Mesothelial cell of epicardium (in vitro differentiated cells): ENCODE measurements at regions not wholly inside any gene's neighbourhood (a gene's known extent, or its start where the extent isn't known, plus 50 kb on each side); places are given as distances from the start of the nearest gene placed in this dataset.

ENCODE experiments used
- DNase-seq, 2 experiments: peaks; one replicate each; pipeline ENCODE4 v3.0.0; 2021; ENCODE audit warnings: low spot score in 2 of 2; ENCODE audit not compliant: unreplicated experiment in 2 of 2
- H3K27ac Mint-ChIP-seq: 2 replicates; pipeline ENCODE4 v1.8.0; 2021; ENCODE audit warnings: mixed read lengths
- H3K27me3 Mint-ChIP-seq: 2 replicates; pipeline ENCODE4 v1.8.0; 2021; ENCODE audit warnings: low read depth, mixed read lengths
- H3K36me3 Mint-ChIP-seq: 2 replicates; pipeline ENCODE4 v1.8.0; 2021; ENCODE audit warnings: mixed read lengths
- H3K4me1 Mint-ChIP-seq: 2 replicates; pipeline ENCODE4 v1.8.0; 2021; ENCODE audit warnings: mixed read lengths
- H3K4me3 Mint-ChIP-seq: 2 replicates; pipeline ENCODE4 v1.8.0; 2021; ENCODE audit warnings: mild to moderate bottlenecking, moderate library complexity, mixed read lengths
- H3K9me3 Mint-ChIP-seq: 2 replicates; pipeline ENCODE4 v1.8.0; 2021; ENCODE audit warnings: mixed read lengths
- TF ChIP-seq, protein P1 (sequence below): fragments of 200-600 bp; sonication (generic); IDR thresholded peaks from one replicate; pipeline ENCODE4 v1.5.0; 2021; ENCODE audit warnings: antibody characterized with exemption; ENCODE audit not compliant: unreplicated experiment

GRCh38 chr5:12242950-12243888, 339.0 kb upstream of the CTNND2 start:
- H3K27ac Mint-ChIP-seq = no peak overlapping the region
- no peaks in the 10 kb centered on the region for H3K27me3 Mint-ChIP-seq
- no peak for DNase-seq
- H3K4me3 Mint-ChIP-seq = no peak overlapping the region
- H3K4me1 Mint-ChIP-seq = peaks cover 2% of the 10 kb centered on the region
- TF ChIP-seq, protein P1, sequence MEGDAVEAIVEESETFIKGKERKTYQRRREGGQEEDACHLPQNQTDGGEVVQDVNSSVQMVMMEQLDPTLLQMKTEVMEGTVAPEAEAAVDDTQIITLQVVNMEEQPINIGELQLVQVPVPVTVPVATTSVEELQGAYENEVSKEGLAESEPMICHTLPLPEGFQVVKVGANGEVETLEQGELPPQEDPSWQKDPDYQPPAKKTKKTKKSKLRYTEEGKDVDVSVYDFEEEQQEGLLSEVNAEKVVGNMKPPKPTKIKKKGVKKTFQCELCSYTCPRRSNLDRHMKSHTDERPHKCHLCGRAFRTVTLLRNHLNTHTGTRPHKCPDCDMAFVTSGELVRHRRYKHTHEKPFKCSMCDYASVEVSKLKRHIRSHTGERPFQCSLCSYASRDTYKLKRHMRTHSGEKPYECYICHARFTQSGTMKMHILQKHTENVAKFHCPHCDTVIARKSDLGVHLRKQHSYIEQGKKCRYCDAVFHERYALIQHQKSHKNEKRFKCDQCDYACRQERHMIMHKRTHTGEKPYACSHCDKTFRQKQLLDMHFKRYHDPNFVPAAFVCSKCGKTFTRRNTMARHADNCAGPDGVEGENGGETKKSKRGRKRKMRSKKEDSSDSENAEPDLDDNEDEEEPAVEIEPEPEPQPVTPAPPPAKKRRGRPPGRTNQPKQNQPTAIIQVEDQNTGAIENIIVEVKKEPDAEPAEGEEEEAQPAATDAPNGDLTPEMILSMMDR = no peak
- no peaks in the 10 kb centered on the region for H3K36me3 Mint-ChIP-seq
- H3K9me3 Mint-ChIP-seq = no peaks in the 10 kb centered on the region

- H3K27me3 Mint-ChIP-seq = no peaks in the 10 kb centered on the region
- peaks cover 9% of the 10 kb centered on the region for H3K9me3 Mint-ChIP-seq
- no peak for DNase-seq
- TF ChIP-seq, protein P1 = no peak
- peak overlapping the region; percentile 43 for H3K27ac Mint-ChIP-seq
- H3K4me3 Mint-ChIP-seq = no peak overlapping the region
- no peaks in the 10 kb centered on the region for H3K36me3 Mint-ChIP-seq
- peaks cover 11% of the 10 kb centered on the region for H3K4me1 Mint-ChIP-seq
These were observed 333.8 kb upstream of the CTNND2 start for GRCh38 chr5:12237837-12238575.

DNA sequence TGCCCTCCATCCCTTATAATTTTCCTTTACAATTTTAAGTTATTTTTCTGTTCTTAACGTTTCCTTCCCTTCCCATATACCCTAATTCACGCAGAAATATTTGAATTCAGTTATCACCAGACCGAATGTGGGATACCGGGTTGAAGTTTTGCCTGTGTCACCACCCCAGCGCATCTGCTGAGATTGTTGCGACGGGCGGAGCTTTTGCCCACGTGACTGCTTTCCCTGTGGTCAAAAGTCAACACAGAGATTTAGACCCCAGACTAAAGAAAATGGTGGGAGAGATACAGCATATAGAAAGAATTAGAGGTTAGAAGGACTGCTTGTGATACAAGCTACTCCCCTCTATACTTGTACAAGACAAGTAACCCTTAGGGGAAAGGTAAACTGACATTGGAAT, 326.4 kb upstream of the CTNND2 start:
- H3K27me3 Mint-ChIP-seq = no peaks in the 10 kb centered on the region
- TF ChIP-seq, protein P1 = no peak
- peaks cover 9% of the 10 kb centered on the region for H3K9me3 Mint-ChIP-seq
- peaks cover 1% of the 10 kb centered on the region for H3K4me1 Mint-ChIP-seq
- no peak overlapping the region for H3K27ac Mint-ChIP-seq
- H3K36me3 Mint-ChIP-seq = no peaks in the 10 kb centered on the region
- DNase-seq = no peak
- H3K4me3 Mint-ChIP-seq = no peak overlapping the region

DNA sequence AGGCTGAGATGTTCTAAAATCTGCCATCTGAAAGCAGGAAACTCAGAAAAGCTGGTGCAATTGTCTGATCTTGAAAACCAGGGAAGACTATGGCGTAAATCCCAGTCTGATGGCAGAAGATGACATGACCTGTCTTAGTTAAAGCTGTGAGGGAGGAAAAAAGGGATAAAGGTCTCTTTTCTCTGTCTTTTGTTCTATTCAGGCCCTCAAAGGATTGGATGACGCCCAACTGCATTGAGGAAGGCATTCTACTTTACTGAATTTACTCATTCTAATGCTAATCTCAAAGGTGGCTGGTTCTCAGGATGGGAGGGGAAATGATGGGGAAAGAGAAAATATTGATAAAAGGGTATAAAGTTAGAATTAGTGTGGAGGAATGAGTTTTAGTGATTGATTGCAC, 312.8 kb upstream of the CTNND2 start:
- no peak for DNase-seq
- Mint-ChIP-seq H3K4me3 (no peak overlapping the region), H3K36me3 (no peaks in the 10 kb centered on the region), H3K27me3 (no peaks in the 10 kb centered on the region), H3K9me3 (peaks cover 30% of the 10 kb centered on the region), H3K4me1 (no peaks in the 10 kb centered on the region), H3K27ac (no peak overlapping the region)
- TF ChIP-seq, protein P1 = no peak

DNA sequence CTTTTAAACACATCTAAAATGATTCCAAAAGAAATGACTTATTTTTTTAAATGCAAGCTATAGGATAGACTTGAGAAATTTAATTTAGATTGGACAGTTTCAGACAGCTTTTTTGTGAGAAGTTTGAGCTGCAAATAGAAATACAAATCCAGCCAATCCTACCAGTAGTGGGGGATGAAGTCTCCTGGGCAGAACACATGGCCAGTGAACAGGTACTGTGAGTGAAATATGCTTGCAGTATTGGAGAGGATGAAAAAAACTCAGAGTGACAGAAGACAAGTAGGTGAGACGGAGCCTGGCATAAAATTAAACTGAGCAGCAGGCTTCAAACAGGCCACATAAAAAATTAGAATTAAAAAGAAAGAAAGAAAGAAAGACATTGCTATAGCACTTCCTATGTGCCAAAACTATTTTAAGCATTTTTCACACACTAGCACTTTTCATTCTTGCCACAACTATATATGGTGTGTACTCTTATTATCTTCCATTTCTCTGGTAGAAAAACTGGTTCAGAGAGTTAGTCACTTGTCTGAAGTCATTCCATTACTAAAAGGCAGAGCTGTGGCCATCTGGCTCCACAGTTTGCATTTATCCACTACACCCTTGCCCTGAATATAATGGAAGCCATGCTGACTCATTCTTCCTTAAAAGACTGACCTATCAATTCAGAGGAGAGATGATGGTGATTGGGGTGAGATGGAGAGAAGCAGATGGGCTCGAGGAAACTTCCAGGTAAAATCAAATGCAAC, 310.2 kb upstream of the CTNND2 start:
- TF ChIP-seq, protein P1 = no peak
- Mint-ChIP-seq H3K27ac (no peak overlapping the region), H3K4me3 (no peak overlapping the region), H3K27me3 (no peaks in the 10 kb centered on the region), H3K9me3 (peaks cover 20% of the 10 kb centered on the region), H3K4me1 (no peaks in the 10 kb centered on the region), H3K36me3 (no peaks in the 10 kb centered on the region)
- DNase-seq = no peak
